ENCODE measurements at regions not wholly inside any gene's neighbourhood (a gene's known extent, or its start where the extent isn't known, plus 50 kb on each side); places are given as distances from the start of the nearest gene placed in this dataset.

DNA sequence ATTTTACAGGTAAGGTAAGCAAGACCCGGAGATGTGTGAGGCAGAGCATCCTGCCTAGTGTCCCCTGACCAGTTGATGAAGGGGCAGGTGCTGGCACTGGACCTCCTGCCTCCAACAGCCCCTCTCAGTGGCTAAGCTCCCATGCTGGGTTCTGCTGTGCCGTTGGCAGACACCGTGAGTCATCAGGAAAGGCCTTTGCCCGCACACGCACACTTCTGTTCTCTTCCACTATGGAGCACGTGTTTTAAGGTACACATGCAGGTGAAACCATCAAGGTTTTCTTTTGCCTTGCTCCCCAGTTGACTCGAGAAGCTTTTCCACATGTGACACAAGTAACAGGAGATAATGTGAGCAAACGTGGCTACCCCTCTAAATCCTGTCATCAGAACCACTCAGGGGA is 207.9 kb downstream of the RRAGC start:
- TF ChIP-seq, protein P1, sequence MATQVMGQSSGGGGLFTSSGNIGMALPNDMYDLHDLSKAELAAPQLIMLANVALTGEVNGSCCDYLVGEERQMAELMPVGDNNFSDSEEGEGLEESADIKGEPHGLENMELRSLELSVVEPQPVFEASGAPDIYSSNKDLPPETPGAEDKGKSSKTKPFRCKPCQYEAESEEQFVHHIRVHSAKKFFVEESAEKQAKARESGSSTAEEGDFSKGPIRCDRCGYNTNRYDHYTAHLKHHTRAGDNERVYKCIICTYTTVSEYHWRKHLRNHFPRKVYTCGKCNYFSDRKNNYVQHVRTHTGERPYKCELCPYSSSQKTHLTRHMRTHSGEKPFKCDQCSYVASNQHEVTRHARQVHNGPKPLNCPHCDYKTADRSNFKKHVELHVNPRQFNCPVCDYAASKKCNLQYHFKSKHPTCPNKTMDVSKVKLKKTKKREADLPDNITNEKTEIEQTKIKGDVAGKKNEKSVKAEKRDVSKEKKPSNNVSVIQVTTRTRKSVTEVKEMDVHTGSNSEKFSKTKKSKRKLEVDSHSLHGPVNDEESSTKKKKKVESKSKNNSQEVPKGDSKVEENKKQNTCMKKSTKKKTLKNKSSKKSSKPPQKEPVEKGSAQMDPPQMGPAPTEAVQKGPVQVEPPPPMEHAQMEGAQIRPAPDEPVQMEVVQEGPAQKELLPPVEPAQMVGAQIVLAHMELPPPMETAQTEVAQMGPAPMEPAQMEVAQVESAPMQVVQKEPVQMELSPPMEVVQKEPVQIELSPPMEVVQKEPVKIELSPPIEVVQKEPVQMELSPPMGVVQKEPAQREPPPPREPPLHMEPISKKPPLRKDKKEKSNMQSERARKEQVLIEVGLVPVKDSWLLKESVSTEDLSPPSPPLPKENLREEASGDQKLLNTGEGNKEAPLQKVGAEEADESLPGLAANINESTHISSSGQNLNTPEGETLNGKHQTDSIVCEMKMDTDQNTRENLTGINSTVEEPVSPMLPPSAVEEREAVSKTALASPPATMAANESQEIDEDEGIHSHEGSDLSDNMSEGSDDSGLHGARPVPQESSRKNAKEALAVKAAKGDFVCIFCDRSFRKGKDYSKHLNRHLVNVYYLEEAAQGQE (IDR thresholded peaks at IDR 0.05; ENCODE audit: insufficient read depth in 1 of 2, low read depth in 2 of 2, low read length in 2 of 2), result no peak
- TF ChIP-seq SIN3A (IDR thresholded peaks at IDR 0.05; ENCODE audit: borderline replicate concordance, insufficient read depth, low read length) (no peak), FOXP2 (optimal IDR thresholded peaks at IDR 0.05; ENCODE audit: borderline replicate concordance, extremely low read depth, extremely low read length, insufficient read depth) (no peak), POLR2AphosphoS5 (IDR thresholded peaks at IDR 0.05; ENCODE audit: low read depth, low read length) (no peak), TAF1 (IDR thresholded peaks at IDR 0.05; ENCODE audit: borderline replicate concordance, insufficient read depth, low read length) (no peak)

DNA sequence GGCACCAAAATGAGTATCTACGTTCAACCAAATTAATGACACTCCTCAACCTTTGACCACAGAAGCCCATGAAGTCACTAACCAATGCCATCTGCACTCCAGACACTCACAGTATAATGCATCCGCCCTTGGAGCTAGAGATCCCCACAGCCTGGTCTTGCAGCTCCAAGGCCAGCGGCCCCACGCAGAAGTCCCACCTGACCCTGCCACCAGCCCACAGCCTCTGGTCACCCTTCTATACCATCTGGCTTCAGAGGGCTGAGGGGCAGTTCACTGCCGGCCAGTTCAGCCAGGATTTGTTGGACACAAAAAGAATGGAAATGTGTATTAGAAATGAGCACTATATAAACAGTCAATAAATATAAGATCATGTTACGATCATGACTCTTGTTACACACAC is 211.2 kb downstream of the RRAGC start:
- TF ChIP-seq POLR2AphosphoS5 (IDR thresholded peaks at IDR 0.05; ENCODE audit: low read depth, low read length) (no peak), SIN3A (IDR thresholded peaks at IDR 0.05; ENCODE audit: borderline replicate concordance, insufficient read depth, low read length) (no peak), TAF1 (IDR thresholded peaks at IDR 0.05; ENCODE audit: borderline replicate concordance, insufficient read depth, low read length) (no peak), FOXP2 (optimal IDR thresholded peaks at IDR 0.05; ENCODE audit: borderline replicate concordance, extremely low read depth, extremely low read length, insufficient read depth) (no peak)
- TF ChIP-seq, protein P1 (IDR thresholded peaks at IDR 0.05; ENCODE audit: insufficient read depth in 1 of 2, low read depth in 2 of 2, low read length in 2 of 2), result no peak

DNA sequence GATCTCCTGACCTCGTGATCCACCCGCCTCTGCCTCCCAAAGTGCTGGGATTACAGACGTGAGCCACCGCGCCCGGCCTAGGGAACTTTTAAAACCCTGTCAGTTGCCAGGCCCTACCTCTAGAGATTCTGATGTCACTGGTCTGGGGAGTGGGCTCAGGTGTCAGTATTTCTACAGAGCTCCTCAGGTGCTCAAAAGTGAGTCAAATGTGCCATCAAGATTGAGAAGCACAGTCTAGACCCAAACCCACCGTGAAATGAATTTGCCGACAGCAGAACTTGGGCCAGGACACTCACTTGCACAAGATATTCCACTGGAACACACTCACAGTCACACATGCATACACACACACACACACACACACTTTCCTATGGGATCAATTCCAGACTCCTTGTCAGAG is 215.5 kb downstream of the RRAGC start:
- TF ChIP-seq, protein P1 (IDR thresholded peaks at IDR 0.05; ENCODE audit: insufficient read depth in 1 of 2, low read depth in 2 of 2, low read length in 2 of 2), result no peak
- TF ChIP-seq POLR2AphosphoS5 (IDR thresholded peaks at IDR 0.05; ENCODE audit: low read depth, low read length), result no peak
- TF ChIP-seq SIN3A (IDR thresholded peaks at IDR 0.05; ENCODE audit: borderline replicate concordance, insufficient read depth, low read length), result no peak
- no peak for TF ChIP-seq FOXP2 (optimal IDR thresholded peaks at IDR 0.05; ENCODE audit: borderline replicate concordance, extremely low read depth, extremely low read length, insufficient read depth)
- no peak for TF ChIP-seq TAF1 (IDR thresholded peaks at IDR 0.05; ENCODE audit: borderline replicate concordance, insufficient read depth, low read length)

DNA sequence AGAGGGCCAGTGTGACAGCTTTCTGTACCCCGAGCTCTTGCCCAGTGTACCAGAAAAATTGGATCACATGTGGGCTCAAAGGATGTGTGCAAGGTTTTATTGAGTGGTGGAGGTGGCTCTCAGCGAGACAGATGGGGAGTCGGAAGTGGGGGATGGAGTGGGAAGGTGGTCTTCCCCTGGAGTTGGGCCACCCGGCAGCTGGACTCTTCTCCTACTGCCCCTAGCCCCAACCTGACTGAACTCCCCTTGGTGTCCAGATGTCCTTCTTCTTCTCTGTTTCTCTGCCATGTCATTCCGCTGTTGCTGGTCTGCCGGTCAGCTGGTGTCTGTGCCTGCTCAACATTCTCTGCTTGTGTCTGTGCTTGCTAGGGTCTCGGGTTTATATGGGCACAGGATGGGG is 217.9 kb downstream of the RRAGC start:
- TF ChIP-seq FOXP2 (optimal IDR thresholded peaks at IDR 0.05; ENCODE audit: borderline replicate concordance, extremely low read depth, extremely low read length, insufficient read depth), result no peak
- TF ChIP-seq, protein P1 (IDR thresholded peaks at IDR 0.05; ENCODE audit: insufficient read depth in 1 of 2, low read depth in 2 of 2, low read length in 2 of 2), result no peak
- TF ChIP-seq SIN3A (IDR thresholded peaks at IDR 0.05; ENCODE audit: borderline replicate concordance, insufficient read depth, low read length), result no peak
- TF ChIP-seq POLR2AphosphoS5 (IDR thresholded peaks at IDR 0.05; ENCODE audit: low read depth, low read length), result no peak
- TF ChIP-seq TAF1 (IDR thresholded peaks at IDR 0.05; ENCODE audit: borderline replicate concordance, insufficient read depth, low read length), result no peak

DNA sequence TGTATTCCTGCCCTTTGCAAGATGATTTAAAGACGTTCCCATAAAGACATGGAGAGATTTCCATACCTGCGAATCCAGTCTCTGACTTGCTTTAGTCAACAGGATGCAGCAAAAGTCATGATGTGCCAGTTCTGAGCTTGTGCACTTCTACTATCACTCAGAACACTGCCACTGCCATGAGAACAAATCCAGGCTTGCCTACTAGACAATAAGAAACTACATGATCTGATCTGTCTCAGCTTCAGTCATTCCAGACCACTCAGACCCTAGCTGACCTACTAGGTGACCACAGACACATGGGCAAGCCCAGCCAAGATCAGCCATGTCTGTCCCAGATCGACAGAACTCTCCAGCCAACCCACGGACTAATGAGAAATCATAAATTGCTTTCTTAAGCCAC is 219.2 kb downstream of the RRAGC start:
- TF ChIP-seq POLR2AphosphoS5 (IDR thresholded peaks at IDR 0.05; ENCODE audit: low read depth, low read length) (no peak), SIN3A (IDR thresholded peaks at IDR 0.05; ENCODE audit: borderline replicate concordance, insufficient read depth, low read length) (no peak), FOXP2 (optimal IDR thresholded peaks at IDR 0.05; ENCODE audit: borderline replicate concordance, extremely low read depth, extremely low read length, insufficient read depth) (no peak), TAF1 (IDR thresholded peaks at IDR 0.05; ENCODE audit: borderline replicate concordance, insufficient read depth, low read length) (no peak)
- TF ChIP-seq, protein P1 (IDR thresholded peaks at IDR 0.05; ENCODE audit: insufficient read depth in 1 of 2, low read depth in 2 of 2, low read length in 2 of 2), result no peak

Measured in PFSK-1 (cell line).